Suppressor macrophage treated with lipopolysaccharide for 4 hours (primary cell): ENCODE measurements at regions not wholly inside any gene's neighbourhood (a gene's known extent, or its start where the extent isn't known, plus 50 kb on each side); places are given as distances from the start of the nearest gene placed in this dataset.

Experiments
- DNase-seq: peaks from one replicate; pipeline ENCODE4 v3.0.0-alpha.2; 2020

- no peak for DNase-seq
Observed at GRCh38 chr3:64939309-64939708, 251.5 kb upstream of the ADAMTS9 start.

GRCh38 chr3:64936556-64936955, 248.8 kb upstream of the ADAMTS9 start:
- no peak for DNase-seq

GRCh38 chr3:64935971-64936370, 248.2 kb upstream of the ADAMTS9 start:
- DNase-seq, result no peak

- DNase-seq, result no peak
Observed at GRCh38 chr3:64932666-64933342, 245.0 kb upstream of the ADAMTS9 start.

GRCh38 chr3:64932016-64932518, 244.3 kb upstream of the ADAMTS9 start:
- DNase-seq, result no peak

- no peak for DNase-seq
Observed at GRCh38 chr3:64930891-64931290, 243.1 kb upstream of the ADAMTS9 start.

GRCh38 chr3:64928683-64929082, 240.9 kb upstream of the ADAMTS9 start:
- DNase-seq, result no peak

GRCh38 chr3:64927689-64928088, 239.9 kb upstream of the ADAMTS9 start:
- no peak for DNase-seq

- DNase-seq, result no peak
Observed at GRCh38 chr3:64925575-64925974, 237.8 kb upstream of the ADAMTS9 start.

GRCh38 chr3:64924961-64925360, 237.2 kb upstream of the ADAMTS9 start:
- DNase-seq, result no peak

- DNase-seq, result no peak
Observed at GRCh38 chr3:64922213-64922612, 234.4 kb upstream of the ADAMTS9 start.

GRCh38 chr3:64921281-64922065, 233.7 kb upstream of the ADAMTS9 start:
- DNase-seq, result no peak

GRCh38 chr3:64919934-64920333, 232.1 kb upstream of the ADAMTS9 start:
- DNase-seq, result no peak

GRCh38 chr3:64918989-64919388, 231.2 kb upstream of the ADAMTS9 start:
- DNase-seq, result no peak

- no peak for DNase-seq
Observed at GRCh38 chr3:64917914-64918453, 230.2 kb upstream of the ADAMTS9 start.

GRCh38 chr3:64916937-64917336, 229.1 kb upstream of the ADAMTS9 start:
- no peak for DNase-seq

- DNase-seq, result no peak
Observed at GRCh38 chr3:64916192-64916798, 228.5 kb upstream of the ADAMTS9 start.

- no peak for DNase-seq
Observed at GRCh38 chr3:64915778-64916177, 228.0 kb upstream of the ADAMTS9 start.

GRCh38 chr3:64913515-64913914, 225.7 kb upstream of the ADAMTS9 start:
- no peak for DNase-seq

GRCh38 chr3:64911138-64911537, 223.3 kb upstream of the ADAMTS9 start:
- no peak for DNase-seq

- DNase-seq, result no peak
Observed at GRCh38 chr3:64909757-64910467, 222.1 kb upstream of the ADAMTS9 start.

- DNase-seq, result no peak
Observed at GRCh38 chr3:64909011-64909410, 221.2 kb upstream of the ADAMTS9 start.

GRCh38 chr3:64908251-64908685, 220.5 kb upstream of the ADAMTS9 start:
- no peak for DNase-seq
